ENCODE measurements at regions not wholly inside any gene's neighbourhood (a gene's known extent, or its start where the extent isn't known, plus 50 kb on each side); places are given as distances from the start of the nearest gene placed in this dataset.

DNA sequence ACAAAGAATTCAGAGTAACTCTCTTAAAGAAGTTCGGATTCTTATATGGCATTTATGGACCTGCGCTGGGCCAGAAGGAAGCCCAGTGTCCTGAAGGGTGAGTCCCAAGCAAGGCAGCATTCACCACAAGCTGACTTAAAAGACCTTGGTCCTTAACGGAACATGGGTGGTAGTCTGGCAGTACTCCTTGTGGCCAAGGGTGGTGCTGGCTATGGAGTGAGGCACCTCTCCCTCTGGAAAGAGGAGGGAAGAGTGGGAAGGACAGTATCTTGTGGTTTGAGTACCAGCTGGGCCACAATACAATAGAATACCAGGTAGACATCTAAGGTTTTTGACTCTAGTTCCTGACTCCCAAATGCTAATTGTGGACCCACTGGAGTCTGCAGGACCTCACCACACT, 425.7 kb upstream of the CYLC2 start:
- TF ChIP-seq, protein P1, sequence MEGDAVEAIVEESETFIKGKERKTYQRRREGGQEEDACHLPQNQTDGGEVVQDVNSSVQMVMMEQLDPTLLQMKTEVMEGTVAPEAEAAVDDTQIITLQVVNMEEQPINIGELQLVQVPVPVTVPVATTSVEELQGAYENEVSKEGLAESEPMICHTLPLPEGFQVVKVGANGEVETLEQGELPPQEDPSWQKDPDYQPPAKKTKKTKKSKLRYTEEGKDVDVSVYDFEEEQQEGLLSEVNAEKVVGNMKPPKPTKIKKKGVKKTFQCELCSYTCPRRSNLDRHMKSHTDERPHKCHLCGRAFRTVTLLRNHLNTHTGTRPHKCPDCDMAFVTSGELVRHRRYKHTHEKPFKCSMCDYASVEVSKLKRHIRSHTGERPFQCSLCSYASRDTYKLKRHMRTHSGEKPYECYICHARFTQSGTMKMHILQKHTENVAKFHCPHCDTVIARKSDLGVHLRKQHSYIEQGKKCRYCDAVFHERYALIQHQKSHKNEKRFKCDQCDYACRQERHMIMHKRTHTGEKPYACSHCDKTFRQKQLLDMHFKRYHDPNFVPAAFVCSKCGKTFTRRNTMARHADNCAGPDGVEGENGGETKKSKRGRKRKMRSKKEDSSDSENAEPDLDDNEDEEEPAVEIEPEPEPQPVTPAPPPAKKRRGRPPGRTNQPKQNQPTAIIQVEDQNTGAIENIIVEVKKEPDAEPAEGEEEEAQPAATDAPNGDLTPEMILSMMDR (IDR thresholded peaks at IDR 0.05) = no peak
- TF ChIP-seq POLR2A (IDR thresholded peaks at IDR 0.05) (no peak), EP300 (IDR thresholded peaks at IDR 0.05) (no peak)
